PC-3 (cell line): ENCODE measurements at regions not wholly inside any gene's neighbourhood (a gene's known extent, or its start where the extent isn't known, plus 50 kb on each side); places are given as distances from the start of the nearest gene placed in this dataset.

Experiments used
- ATAC-seq: fragments of 200-7000 bp; cut with Tn5 transposase; 2 replicates; pipeline ENCODE4 v1.9.1; 2020; ENCODE audit warnings: mild to moderate bottlenecking, moderate library complexity
- BruUV-seq: library from RNA; stranded (reverse); fragments of 400-500 nt; replicated peaks from 2 replicates; lab custom pipeline; 2021; lab: Mats Ljungman, UMichigan
- CTCF ChIA-PET: fragments of 300-600 bp; sonication (Branson Sonifier 250); formaldehyde crosslinking; loops from one replicate; lab custom pipeline; 2022; ENCODE audit warnings: antibody characterized with exemption; lab: Charles Lee
- POLR2A ChIA-PET: fragments of 300-600 bp; sonication (Branson Sonifier 250); formaldehyde crosslinking; loops from one replicate; lab custom pipeline; 2022; ENCODE audit warnings: antibody characterized with exemption; ENCODE audit not compliant: unreplicated experiment; lab: Charles Lee
- DNase-seq: peaks from one replicate; pipeline ENCODE4 v3.0.0-alpha.2; 2015
- H2AFZ ChIP-seq: fragments of 300-600 bp; sonication (generic); 2 replicates; pipeline ENCODE4 v1.6.0; 2016; ENCODE audit warnings: antibody characterized with exemption, low read length
- H3F3A ChIP-seq: fragments of 300-600 bp; sonication (generic); one replicate; pipeline ENCODE4 v1.6.0; 2017; ENCODE audit warnings: antibody characterized with exemption, low read length, control low read depth, mild to moderate bottlenecking; ENCODE audit not compliant: unreplicated experiment
- H3K27ac ChIP-seq: fragments of 300-600 bp; sonication (generic); 2 replicates; pipeline ENCODE4 v1.5.1; 2016; ENCODE audit warnings: mild to moderate bottlenecking, low read length
- H3K27me3 ChIP-seq: fragments of 300-600 bp; sonication (generic); 2 replicates; pipeline ENCODE4 v1.6.1; 2016; ENCODE audit warnings: low read length, mixed read lengths
- H3K36me3 ChIP-seq: fragments of 300-600 bp; sonication (generic); 2 replicates; pipeline ENCODE4 v1.6.1; 2016; ENCODE audit warnings: low read depth, mixed run types, low read length, mixed read lengths
- H3K4me1 ChIP-seq: fragments of 300-600 bp; sonication (generic); 2 replicates; pipeline ENCODE4 v1.5.1; 2016; ENCODE audit warnings: low read length; ENCODE audit not compliant: insufficient read depth
- H3K4me2 ChIP-seq: fragments of 300-600 bp; sonication (generic); 2 replicates; pipeline ENCODE4 v1.6.0; 2016; ENCODE audit warnings: low read length
- H3K4me3 ChIP-seq: fragments of 300-600 bp; sonication (generic); 2 replicates; pipeline ENCODE4 v1.5.1; 2016; ENCODE audit warnings: mild to moderate bottlenecking, low read length, mixed read lengths
- H3K79me2 ChIP-seq: fragments of 300-600 bp; sonication (generic); 2 replicates; pipeline ENCODE4 v1.6.1; 2017; ENCODE audit warnings: low read length, mixed read lengths
- H3K9ac ChIP-seq: fragments of 300-600 bp; sonication (generic); 2 replicates; pipeline ENCODE4 v1.6.0; 2016; ENCODE audit warnings: mild to moderate bottlenecking, low read length
- H3K9me2 ChIP-seq: fragments of 300-600 bp; sonication (generic); replicated peaks from 2 replicates; pipeline ENCODE4 v1.6.1; 2016; ENCODE audit warnings: mixed run types, low read length, mixed read lengths
- H3K9me3 ChIP-seq: fragments of 300-600 bp; sonication (generic); 2 replicates; pipeline ENCODE4 v1.6.1; 2016; ENCODE audit warnings: low read length, mixed read lengths
- H4K20me1 ChIP-seq: fragments of 300-600 bp; sonication (generic); 2 replicates; pipeline ENCODE4 v1.6.1; 2016; ENCODE audit warnings: low read length, mixed read lengths
- EZH2 ChIP-seq: fragments of 300-600 bp; sonication (generic); IDR thresholded peaks from one replicate; pipeline ENCODE4 v1.6.1; 2017; ENCODE audit warnings: antibody characterized with exemption, mild to moderate bottlenecking, low read length; ENCODE audit not compliant: unreplicated experiment
- EZH2phosphoT487 ChIP-seq: fragments of 300-600 bp; sonication (generic); IDR thresholded peaks from 2 replicates; pipeline ENCODE4 v1.6.1; 2018; ENCODE audit warnings: mild to moderate bottlenecking, antibody characterized with exemption, low read length, borderline replicate concordance
- intact Hi-C: fragments of 100-400 bp; cut with micrococcal nuclease; formaldehyde crosslinking; loops from 2 replicates; pipeline ENCODE4 v1.9.0; 2023
- TF ChIP-seq, protein P1 (sequence below): fragments of 300-600 bp; sonication (generic); conservative IDR thresholded peaks from 2 replicates; pipeline ENCODE4 v1.5.1; 2017; ENCODE audit warnings: antibody characterized with exemption, low read depth, mild to moderate bottlenecking, low read length

DNA sequence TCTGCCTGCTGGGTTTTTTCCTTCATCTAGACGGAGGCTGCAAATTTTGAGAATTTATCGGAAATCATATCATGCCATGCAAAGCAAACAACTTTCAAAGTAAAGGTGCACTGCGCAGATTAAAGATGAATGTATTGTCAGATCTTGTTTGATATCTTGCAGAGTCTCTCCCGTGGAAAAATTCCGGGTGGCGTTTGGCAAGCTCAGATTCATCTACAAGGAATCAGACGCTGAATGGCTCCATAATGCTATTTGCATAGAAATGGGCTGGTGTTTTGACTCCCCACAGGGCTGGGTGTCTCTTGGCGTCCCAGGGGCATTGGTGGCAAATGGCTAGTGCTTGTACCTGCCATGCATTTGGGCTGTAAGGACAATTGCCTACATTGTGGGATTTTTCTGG, 274.0 kb downstream of the VRK1 start:
- no peak for DNase-seq
- TF ChIP-seq EZH2phosphoT487 (no peak), EZH2 (no peak)
- TF ChIP-seq, protein P1, sequence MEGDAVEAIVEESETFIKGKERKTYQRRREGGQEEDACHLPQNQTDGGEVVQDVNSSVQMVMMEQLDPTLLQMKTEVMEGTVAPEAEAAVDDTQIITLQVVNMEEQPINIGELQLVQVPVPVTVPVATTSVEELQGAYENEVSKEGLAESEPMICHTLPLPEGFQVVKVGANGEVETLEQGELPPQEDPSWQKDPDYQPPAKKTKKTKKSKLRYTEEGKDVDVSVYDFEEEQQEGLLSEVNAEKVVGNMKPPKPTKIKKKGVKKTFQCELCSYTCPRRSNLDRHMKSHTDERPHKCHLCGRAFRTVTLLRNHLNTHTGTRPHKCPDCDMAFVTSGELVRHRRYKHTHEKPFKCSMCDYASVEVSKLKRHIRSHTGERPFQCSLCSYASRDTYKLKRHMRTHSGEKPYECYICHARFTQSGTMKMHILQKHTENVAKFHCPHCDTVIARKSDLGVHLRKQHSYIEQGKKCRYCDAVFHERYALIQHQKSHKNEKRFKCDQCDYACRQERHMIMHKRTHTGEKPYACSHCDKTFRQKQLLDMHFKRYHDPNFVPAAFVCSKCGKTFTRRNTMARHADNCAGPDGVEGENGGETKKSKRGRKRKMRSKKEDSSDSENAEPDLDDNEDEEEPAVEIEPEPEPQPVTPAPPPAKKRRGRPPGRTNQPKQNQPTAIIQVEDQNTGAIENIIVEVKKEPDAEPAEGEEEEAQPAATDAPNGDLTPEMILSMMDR, result no peak
- no peaks in the 10 kb centered on the region for H3F3A ChIP-seq
- intact Hi-C loops, result no loop called here
- CTCF ChIA-PET, result no interaction called here
- no peak for ATAC-seq
- H4K20me1 ChIP-seq, result no peaks in the 10 kb centered on the region
- no peaks in the 10 kb centered on the region for H3K9me3 ChIP-seq
- no peaks in the 10 kb centered on the region for H3K27me3 ChIP-seq
- no peaks in the 10 kb centered on the region for H3K4me1 ChIP-seq
- BruUV-seq, result no TSS peak
- H3K9ac ChIP-seq, result no peak overlapping the region
- H3K36me3 ChIP-seq, result no peaks in the 10 kb centered on the region
- no peak overlapping the region for H3K4me3 ChIP-seq
- POLR2A ChIA-PET, result no interaction called here
- no peak overlapping the region for H3K4me2 ChIP-seq
- no peaks in the 10 kb centered on the region for H3K79me2 ChIP-seq
- H3K27ac ChIP-seq, result no peak overlapping the region
- H2AFZ ChIP-seq, result no peak overlapping the region
- no peaks in the 10 kb centered on the region for H3K9me2 ChIP-seq

DNA sequence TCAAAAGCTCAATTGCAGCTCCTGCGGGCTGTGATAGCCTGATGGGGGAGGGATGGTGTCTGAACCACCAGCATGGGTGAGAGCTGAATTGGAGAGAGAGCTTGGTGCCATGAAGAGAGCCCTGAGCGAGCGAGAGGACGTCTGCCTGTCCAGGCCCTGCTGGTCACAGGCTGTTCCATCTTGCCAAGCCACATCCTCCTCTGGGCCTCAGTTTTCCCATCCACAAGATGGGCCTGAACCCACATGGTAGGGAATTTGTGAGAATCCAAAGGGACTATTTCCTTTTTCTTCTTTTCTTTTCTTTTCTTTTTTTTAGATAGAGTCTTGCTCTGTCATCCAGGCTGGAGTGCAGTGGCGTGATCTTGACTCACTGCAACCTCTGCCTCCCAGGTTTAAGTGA, 276.4 kb downstream of the VRK1 start:
- H3K4me1 ChIP-seq, result peaks cover 18% of the 10 kb centered on the region
- ChIA-PET POLR2A (no interaction called here), CTCF (no interaction called here)
- ATAC-seq, result no peak
- no peaks in the 10 kb centered on the region for H3K79me2 ChIP-seq
- no peaks in the 10 kb centered on the region for H3K9me2 ChIP-seq
- no peak overlapping the region for H2AFZ ChIP-seq
- no peaks in the 10 kb centered on the region for H3K27me3 ChIP-seq
- H3K27ac ChIP-seq, result no peak overlapping the region
- H3K4me3 ChIP-seq, result no peak overlapping the region
- no peaks in the 10 kb centered on the region for H3F3A ChIP-seq
- no peaks in the 10 kb centered on the region for H3K9me3 ChIP-seq
- no peaks in the 10 kb centered on the region for H3K36me3 ChIP-seq
- H4K20me1 ChIP-seq, result no peaks in the 10 kb centered on the region
- no peak for DNase-seq
- no peak overlapping the region for H3K4me2 ChIP-seq
- intact Hi-C loops, result no loop called here
- BruUV-seq, result no TSS peak
- no peak for TF ChIP-seq EZH2
- TF ChIP-seq, protein P1, result no peak
- no peak for TF ChIP-seq EZH2phosphoT487
- H3K9ac ChIP-seq, result no peak overlapping the region

DNA sequence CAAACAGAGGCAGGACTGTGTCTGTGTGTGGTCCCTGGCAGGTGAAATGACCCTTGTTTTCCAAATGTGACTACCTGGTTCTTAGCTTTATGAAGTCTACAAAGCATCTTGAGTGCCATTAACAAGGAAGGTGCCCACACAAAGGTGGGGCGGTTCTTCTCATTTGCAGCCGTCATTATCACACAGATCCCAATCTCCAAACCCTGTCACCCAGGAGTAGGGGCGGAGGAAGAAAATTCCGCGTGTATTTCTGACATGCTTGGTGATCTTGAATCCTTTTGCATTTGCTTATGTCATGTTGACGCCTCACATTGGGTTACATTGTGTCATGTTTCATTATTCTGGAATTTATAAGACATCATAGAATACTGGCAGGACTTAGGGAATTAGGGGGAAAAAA, 277.3 kb downstream of the VRK1 start:
- Histone ChIP-seq H3K79me2 (no peaks in the 10 kb centered on the region), H3K9me3 (no peaks in the 10 kb centered on the region), H3K9me2 (no peaks in the 10 kb centered on the region), H3K27me3 (no peaks in the 10 kb centered on the region), H3K4me3 (no peak overlapping the region), H3K9ac (no peak overlapping the region), H3K4me2 (no peak overlapping the region), H3K36me3 (no peaks in the 10 kb centered on the region), H3K27ac (no peak overlapping the region), H3F3A (no peaks in the 10 kb centered on the region), H3K4me1 (peaks cover 18% of the 10 kb centered on the region), H4K20me1 (no peaks in the 10 kb centered on the region), H2AFZ (no peak overlapping the region)
- TF ChIP-seq EZH2, result no peak
- no peak for TF ChIP-seq EZH2phosphoT487
- TF ChIP-seq, protein P1, result no peak
- ATAC-seq (no peak), DNase-seq (no peak)
- ChIA-PET POLR2A (no interaction called here), CTCF (no interaction called here)
- intact Hi-C loops, result no loop called here
- no TSS peak for BruUV-seq
